HepG2 (cell line): ENCODE measurements at regions not wholly inside any gene's neighbourhood (a gene's known extent, or its start where the extent isn't known, plus 50 kb on each side); places are given as distances from the start of the nearest gene placed in this dataset.

Experiments used
- AGO1 ChIP-seq: fragments of 200-400 bp; formaldehyde crosslinking; IDR thresholded peaks from 2 replicates; pipeline ENCODE4 v1.6.1; 2017; ENCODE audit warnings: mild to moderate bottlenecking, low read depth, low read length, moderate library complexity; ENCODE audit not compliant: poor library complexity, severe bottlenecking
- GATA4 ChIP-seq: sonication (generic); IDR thresholded peaks from 2 replicates; pipeline ENCODE4 v1.6.1; 2016; ENCODE audit warnings: antibody characterized with exemption, low read depth, borderline replicate concordance
- HNF4A ChIP-seq: sonication (generic); formaldehyde crosslinking; IDR thresholded peaks from 2 replicates; pipeline ENCODE4 v1.4.0; 2020; ENCODE audit warnings: missing genetic modification reagents
- HNRNPL ChIP-seq: fragments of 200-400 bp; formaldehyde crosslinking; IDR thresholded peaks from 2 replicates; pipeline ENCODE4 v1.6.1; 2017; ENCODE audit warnings: mild to moderate bottlenecking, low read depth, low read length
- MBD4 ChIP-seq: IDR thresholded peaks from 2 replicates; pipeline ENCODE4 v1.6.1; 2012; ENCODE audit warnings: low read length, inconsistent platforms, borderline replicate concordance
- NR2F6 ChIP-seq, 2 experiments: IDR thresholded peaks; 2 replicates each; pipeline ENCODE4 v1.6.1; 2016; ENCODE audit warnings: antibody characterized with exemption in 1 of 2, mild to moderate bottlenecking in 1 of 2
- RBFOX2 ChIP-seq: fragments of 200-400 bp; formaldehyde crosslinking; IDR thresholded peaks from 2 replicates; pipeline ENCODE4 v1.6.1; 2017; ENCODE audit warnings: low read depth, mild to moderate bottlenecking, low read length
- SMAD9 ChIP-seq: sonication (generic); formaldehyde crosslinking; IDR thresholded peaks from 2 replicates; pipeline ENCODE4 v1.5.1; 2020; ENCODE audit warnings: mild to moderate bottlenecking, missing genetic modification reagents
- ZFP1 ChIP-seq: IDR thresholded peaks from 2 replicates; pipeline ENCODE4 v1.6.1; 2016
- ZNF256 ChIP-seq: sonication (generic); formaldehyde crosslinking; conservative IDR thresholded peaks from 2 replicates; pipeline ENCODE4 v1.4.0; 2020; ENCODE audit warnings: missing genetic modification reagents
- ZNF75D ChIP-seq: sonication (generic); formaldehyde crosslinking; IDR thresholded peaks from 2 replicates; pipeline ENCODE4 v1.8.1; 2023; ENCODE audit warnings: missing genetic modification reagents, mild to moderate bottlenecking, borderline replicate concordance
- TF ChIP-seq, protein P1 (sequence below), 2 experiments: fragments of 450-650 bp in 1 of 2; sonication (generic) in 1 of 2; formaldehyde crosslinking; IDR thresholded peaks; 2 replicates each; pipeline versions ENCODE4 v1.5.0 to v1.8.0; 2020 to 2022; ENCODE audit warnings: mild to moderate bottlenecking in 1 of 2, missing genetic modification reagents in 1 of 2
- TF ChIP-seq, protein P2 (sequence below): sonication (generic); formaldehyde crosslinking; IDR thresholded peaks from 2 replicates; pipeline ENCODE4 v1.5.0; 2020; ENCODE audit warnings: missing genetic modification reagents, mild to moderate bottlenecking, borderline replicate concordance
- TF ChIP-seq, protein P3 (sequence below): IDR thresholded peaks from 2 replicates; pipeline ENCODE4 v1.6.1; 2016; ENCODE audit warnings: low read depth, borderline replicate concordance
- TF ChIP-seq, protein P4 (sequence below): sonication (generic); formaldehyde crosslinking; IDR thresholded peaks from 2 replicates; pipeline ENCODE4 v1.8.1; 2023; ENCODE audit warnings: missing genetic modification reagents, mild to moderate bottlenecking, borderline replicate concordance
- TF ChIP-seq, protein P5 (sequence below): fragments of 450-650 bp; IDR thresholded peaks from 2 replicates; pipeline ENCODE4 v1.6.1; 2017; ENCODE audit warnings: mild to moderate bottlenecking
- TF ChIP-seq, protein P6 (sequence below): sonication (generic); formaldehyde crosslinking; IDR thresholded peaks from 2 replicates; pipeline ENCODE4 v1.4.0; 2020; ENCODE audit warnings: low read depth, mild to moderate bottlenecking, missing genetic modification reagents

DNA sequence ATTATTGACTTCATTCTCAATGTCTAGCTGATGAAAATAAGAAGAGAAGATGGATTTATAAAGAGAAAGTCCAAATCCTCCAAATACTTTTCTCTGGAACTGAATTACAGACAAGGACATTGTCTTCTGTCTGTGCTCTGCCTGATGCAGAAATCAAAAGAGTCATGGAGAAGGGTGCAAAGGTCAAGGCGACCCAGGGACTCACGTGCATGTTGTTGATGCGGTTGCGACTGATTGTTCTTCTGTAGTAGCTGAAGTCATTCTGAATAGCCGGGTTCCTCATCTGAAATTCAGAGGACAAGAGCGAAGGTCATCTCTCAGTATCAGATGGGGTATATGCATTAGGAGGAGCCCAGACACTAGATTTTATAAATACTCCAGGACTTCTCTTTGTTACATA is 104.4 kb downstream of the CYRIA start (continued):
- TF ChIP-seq, protein P1, sequence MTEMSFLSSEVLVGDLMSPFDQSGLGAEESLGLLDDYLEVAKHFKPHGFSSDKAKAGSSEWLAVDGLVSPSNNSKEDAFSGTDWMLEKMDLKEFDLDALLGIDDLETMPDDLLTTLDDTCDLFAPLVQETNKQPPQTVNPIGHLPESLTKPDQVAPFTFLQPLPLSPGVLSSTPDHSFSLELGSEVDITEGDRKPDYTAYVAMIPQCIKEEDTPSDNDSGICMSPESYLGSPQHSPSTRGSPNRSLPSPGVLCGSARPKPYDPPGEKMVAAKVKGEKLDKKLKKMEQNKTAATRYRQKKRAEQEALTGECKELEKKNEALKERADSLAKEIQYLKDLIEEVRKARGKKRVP (CRISPR knock-in tag; IDR thresholded peaks at IDR 0.05) = no peak
- no peak for TF ChIP-seq MBD4
- TF ChIP-seq, protein P2, sequence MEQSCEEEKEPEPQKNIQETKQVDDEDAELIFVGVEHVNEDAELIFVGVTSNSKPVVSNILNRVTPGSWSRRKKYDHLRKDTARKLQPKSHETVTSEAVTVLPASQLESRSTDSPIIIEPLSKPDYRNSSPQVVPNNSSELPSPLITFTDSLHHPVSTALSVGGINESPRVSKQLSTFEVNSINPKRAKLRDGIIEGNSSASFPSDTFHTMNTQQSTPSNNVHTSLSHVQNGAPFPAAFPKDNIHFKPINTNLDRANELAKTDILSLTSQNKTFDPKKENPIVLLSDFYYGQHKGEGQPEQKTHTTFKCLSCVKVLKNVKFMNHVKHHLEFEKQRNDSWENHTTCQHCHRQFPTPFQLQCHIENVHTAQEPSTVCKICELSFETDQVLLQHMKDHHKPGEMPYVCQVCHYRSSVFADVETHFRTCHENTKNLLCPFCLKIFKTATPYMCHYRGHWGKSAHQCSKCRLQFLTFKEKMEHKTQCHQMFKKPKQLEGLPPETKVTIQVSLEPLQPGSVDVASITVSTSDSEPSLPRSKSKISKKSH (CRISPR knock-in tag) = no peak
- no peak for TF ChIP-seq RBFOX2
- TF ChIP-seq, protein P3, sequence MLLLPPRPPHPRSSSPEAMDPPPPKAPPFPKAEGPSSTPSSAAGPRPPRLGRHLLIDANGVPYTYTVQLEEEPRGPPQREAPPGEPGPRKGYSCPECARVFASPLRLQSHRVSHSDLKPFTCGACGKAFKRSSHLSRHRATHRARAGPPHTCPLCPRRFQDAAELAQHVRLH (CRISPR knock-in tag) = no peak
- TF ChIP-seq, protein P4, sequence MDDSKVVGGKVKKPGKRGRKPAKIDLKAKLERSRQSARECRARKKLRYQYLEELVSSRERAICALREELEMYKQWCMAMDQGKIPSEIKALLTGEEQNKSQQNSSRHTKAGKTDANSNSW (CRISPR knock-in tag) = no peak
- no peak for TF ChIP-seq ZNF256 (CRISPR knock-in tag)
- TF ChIP-seq, protein P5, sequence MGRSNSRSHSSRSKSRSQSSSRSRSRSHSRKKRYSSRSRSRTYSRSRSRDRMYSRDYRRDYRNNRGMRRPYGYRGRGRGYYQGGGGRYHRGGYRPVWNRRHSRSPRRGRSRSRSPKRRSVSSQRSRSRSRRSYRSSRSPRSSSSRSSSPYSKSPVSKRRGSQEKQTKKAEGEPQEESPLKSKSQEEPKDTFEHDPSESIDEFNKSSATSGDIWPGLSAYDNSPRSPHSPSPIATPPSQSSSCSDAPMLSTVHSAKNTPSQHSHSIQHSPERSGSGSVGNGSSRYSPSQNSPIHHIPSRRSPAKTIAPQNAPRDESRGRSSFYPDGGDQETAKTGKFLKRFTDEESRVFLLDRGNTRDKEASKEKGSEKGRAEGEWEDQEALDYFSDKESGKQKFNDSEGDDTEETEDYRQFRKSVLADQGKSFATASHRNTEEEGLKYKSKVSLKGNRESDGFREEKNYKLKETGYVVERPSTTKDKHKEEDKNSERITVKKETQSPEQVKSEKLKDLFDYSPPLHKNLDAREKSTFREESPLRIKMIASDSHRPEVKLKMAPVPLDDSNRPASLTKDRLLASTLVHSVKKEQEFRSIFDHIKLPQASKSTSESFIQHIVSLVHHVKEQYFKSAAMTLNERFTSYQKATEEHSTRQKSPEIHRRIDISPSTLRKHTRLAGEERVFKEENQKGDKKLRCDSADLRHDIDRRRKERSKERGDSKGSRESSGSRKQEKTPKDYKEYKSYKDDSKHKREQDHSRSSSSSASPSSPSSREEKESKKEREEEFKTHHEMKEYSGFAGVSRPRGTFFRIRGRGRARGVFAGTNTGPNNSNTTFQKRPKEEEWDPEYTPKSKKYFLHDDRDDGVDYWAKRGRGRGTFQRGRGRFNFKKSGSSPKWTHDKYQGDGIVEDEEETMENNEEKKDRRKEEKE = no peak
- TF ChIP-seq AGO1 = no peak
- no peak for TF ChIP-seq HNRNPL
- TF ChIP-seq, protein P6, sequence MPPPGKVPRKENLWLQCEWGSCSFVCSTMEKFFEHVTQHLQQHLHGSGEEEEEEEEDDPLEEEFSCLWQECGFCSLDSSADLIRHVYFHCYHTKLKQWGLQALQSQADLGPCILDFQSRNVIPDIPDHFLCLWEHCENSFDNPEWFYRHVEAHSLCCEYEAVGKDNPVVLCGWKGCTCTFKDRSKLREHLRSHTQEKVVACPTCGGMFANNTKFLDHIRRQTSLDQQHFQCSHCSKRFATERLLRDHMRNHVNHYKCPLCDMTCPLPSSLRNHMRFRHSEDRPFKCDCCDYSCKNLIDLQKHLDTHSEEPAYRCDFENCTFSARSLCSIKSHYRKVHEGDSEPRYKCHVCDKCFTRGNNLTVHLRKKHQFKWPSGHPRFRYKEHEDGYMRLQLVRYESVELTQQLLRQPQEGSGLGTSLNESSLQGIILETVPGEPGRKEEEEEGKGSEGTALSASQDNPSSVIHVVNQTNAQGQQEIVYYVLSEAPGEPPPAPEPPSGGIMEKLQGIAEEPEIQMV = no peak
- TF ChIP-seq ZFP1 (CRISPR knock-in tag) = no peak
- TF ChIP-seq HNF4A = peak; percentile 78
- no peak for TF ChIP-seq ZNF75D (CRISPR knock-in tag)
- no peak for TF ChIP-seq SMAD9
- TF ChIP-seq GATA4 = no peak
- TF ChIP-seq NR2F6 (IDR thresholded peaks at IDR 0.05) = 0 out of 2 replicates have a peak, but pooled peaks have one; percentile 38
- no peak for TF ChIP-seq NR2F6 (CRISPR knock-in tag; IDR thresholded peaks at IDR 0.05)
